ENCODE measurements at regions not wholly inside any gene's neighbourhood (a gene's known extent, or its start where the extent isn't known, plus 50 kb on each side); places are given as distances from the start of the nearest gene placed in this dataset.

- Mint-ChIP-seq H3K9me3 (peaks cover 15% of the 10 kb centered on the region), H3K27me3 (no peaks in the 10 kb centered on the region), H3K4me1 (ENCODE audit: low read depth in 2 of 2) (no peaks in the 10 kb centered on the region), H3K4me3 (no peak overlapping the region), H3K36me3 (no peaks in the 10 kb centered on the region), H3K27ac (no peak overlapping the region)
- DNase-seq (ENCODE audit: low spot score) (no peak), ATAC-seq (no peak)
These were observed 172.2 kb upstream of the NCKAP5 start for GRCh38 chr2:133740500-133740899.

DNA sequence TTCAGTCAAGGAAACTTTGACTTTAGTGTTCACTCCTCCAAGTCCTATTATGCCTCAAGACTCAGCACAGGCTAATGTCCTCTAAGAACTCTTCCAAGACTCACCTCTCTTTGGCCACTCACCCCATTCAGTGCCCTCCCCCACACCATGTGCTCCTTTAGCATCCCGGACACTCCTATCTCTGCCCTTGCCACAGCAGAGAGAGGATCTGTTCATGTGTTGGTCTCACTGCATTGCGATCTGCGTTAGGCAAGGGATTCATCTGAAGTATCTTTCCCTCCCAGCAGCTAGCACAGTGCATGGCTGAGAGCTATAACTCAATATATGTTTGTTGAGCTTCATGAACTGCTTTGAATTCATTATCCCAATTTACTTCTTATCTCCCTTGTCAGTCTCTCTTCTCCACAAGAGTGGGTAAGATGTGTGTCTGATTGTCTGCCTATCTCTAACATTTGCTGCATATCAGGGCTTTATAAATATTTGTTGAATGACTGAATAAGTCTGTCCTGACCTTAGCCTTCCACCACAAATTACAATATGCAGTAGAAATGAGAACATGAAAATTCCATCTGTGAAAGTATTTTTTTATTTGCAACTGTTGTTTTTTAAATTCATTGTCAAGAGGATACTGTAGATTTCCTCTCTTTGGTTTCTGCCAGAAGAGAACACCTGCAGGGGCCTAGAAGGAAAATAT is 179.9 kb upstream of the NCKAP5 start:
- Mint-ChIP-seq H3K9me3 (peaks cover 2% of the 10 kb centered on the region), H3K4me1 (ENCODE audit: low read depth in 2 of 2) (no peaks in the 10 kb centered on the region), H3K27ac (no peak overlapping the region), H3K36me3 (no peaks in the 10 kb centered on the region), H3K27me3 (peaks cover 0 to 7% of the 10 kb centered on the region in 2 donors), H3K4me3 (no peak overlapping the region)
- ATAC-seq: no peak
- DNase-seq (ENCODE audit: low spot score): no peak

GRCh38 chr2:133753665-133754064 is 185.4 kb upstream of the NCKAP5 start:
- Mint-ChIP-seq H3K27ac (no peak overlapping the region), H3K4me1 (ENCODE audit: low read depth in 2 of 2) (no peaks in the 10 kb centered on the region), H3K9me3 (peaks cover 2% of the 10 kb centered on the region), H3K27me3 (no peaks in the 10 kb centered on the region), H3K4me3 (no peak overlapping the region), H3K36me3 (no peaks in the 10 kb centered on the region)
- ATAC-seq (no peak), DNase-seq (ENCODE audit: low spot score) (no peak)

DNA sequence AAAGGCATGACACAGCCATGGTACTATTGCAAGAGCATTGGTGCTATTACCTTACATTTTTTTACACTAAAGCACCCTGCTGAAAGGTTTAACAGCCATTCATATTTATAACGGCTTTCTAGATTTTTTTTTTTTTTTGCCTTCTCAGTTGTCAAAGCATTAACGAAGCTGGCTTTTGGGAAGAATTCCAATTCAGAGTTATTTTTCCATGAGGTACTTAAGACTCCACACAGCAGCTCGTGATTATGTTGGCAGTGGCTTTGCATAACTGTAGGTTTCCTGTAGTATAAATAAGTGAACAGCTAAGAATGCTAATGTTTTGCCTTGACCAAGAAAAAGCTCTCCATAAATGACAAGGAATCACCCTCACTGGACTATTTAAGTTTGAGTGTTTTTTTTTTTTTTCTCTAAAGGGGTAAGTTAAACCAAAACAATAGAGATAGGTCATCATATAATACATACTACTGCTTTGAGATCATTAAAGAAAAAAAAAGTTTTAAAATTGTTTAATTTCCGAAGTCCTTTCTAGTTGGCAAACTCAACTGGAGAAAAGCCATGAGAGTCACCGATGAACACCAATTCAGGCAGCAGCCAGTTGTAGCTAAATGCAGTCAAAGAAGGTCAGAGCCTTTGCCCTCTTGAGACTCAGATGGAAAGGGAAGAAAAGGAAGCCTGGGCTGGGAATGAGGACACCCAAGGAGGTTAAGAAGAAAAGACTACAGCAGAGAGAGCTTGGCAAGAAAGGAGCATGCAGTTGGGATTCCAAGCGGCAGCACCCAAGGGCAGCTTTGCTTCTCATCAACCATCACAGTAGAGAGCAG is 187.4 kb upstream of the NCKAP5 start:
- no peak for DNase-seq (ENCODE audit: low spot score)
- Mint-ChIP-seq H3K9me3 (peaks cover 4% of the 10 kb centered on the region), H3K4me1 (ENCODE audit: low read depth in 2 of 2) (no peaks in the 10 kb centered on the region), H3K36me3 (no peaks in the 10 kb centered on the region), H3K27me3 (no peaks in the 10 kb centered on the region), H3K27ac (no peak overlapping the region), H3K4me3 (no peak overlapping the region)
- no peak for ATAC-seq

DNA sequence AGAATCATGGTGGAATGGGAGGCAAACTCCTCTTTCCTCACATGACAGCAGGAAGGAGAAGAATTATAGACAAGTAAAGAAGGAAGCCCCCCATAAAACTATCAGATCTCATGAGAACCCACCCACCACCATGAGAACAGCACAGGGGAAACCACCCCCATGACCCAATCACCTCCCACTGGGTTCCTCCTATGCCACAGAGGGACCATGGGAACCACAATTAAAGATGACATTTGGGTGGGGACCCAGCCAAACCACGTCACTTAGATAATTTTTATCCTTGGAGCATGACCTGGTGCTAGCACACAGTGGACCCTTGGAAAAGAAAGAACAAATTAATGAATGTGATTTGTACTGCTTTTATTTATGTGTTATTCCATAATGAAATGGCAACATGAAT is 188.6 kb upstream of the NCKAP5 start:
- Mint-ChIP-seq H3K9me3 (peaks cover 4% of the 10 kb centered on the region), H3K36me3 (no peaks in the 10 kb centered on the region), H3K4me1 (ENCODE audit: low read depth in 2 of 2) (no peaks in the 10 kb centered on the region), H3K4me3 (no peak overlapping the region), H3K27me3 (no peaks in the 10 kb centered on the region), H3K27ac (no peak overlapping the region)
- DNase-seq (ENCODE audit: low spot score) (no peak), ATAC-seq (no peak)

DNA sequence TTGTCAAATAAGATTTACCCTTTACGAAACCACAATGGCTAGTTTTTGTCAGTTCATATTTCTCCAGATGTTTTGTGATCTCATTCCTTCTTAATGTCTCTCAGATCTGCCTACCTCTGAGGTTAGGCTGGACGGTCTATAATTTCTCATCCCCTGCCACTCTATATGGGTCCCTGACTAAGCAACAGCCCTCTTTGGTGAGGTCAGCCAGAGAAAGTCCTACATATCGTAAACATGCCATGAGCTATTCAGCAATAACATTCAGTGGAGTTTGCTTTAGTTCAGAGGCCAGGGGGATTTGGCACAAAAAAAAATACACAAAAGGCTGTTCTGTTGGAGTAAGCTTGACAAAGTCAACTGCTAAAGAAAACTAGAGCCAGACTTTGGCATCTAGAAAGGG is 192.1 kb upstream of the NCKAP5 start:
- no peak for ATAC-seq
- Mint-ChIP-seq H3K36me3 (no peaks in the 10 kb centered on the region), H3K9me3 (peaks cover 4% of the 10 kb centered on the region), H3K27me3 (no peaks in the 10 kb centered on the region), H3K4me1 (ENCODE audit: low read depth in 2 of 2) (no peaks in the 10 kb centered on the region), H3K4me3 (no peak overlapping the region), H3K27ac (no peak overlapping the region)
- no peak for DNase-seq (ENCODE audit: low spot score)

DNA sequence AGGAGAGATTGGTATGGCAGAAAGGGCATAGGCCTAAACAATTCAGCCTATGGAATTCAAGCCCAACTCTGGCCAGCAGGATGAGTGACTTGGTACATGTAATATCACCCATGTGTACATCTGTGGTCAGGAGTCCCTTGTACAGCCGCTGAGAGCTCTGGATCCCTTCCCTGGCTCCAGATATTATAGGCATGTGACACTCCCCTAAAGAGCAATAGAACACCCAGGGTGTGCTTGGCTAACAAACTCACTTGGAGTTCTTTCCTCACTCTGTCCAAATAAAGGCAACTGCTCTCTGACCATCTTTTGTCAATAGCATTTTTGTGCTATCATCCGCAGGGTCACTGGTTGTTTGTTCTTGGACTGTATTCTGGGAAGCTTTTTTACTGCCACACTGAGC is 197.4 kb upstream of the NCKAP5 start:
- H3K27ac Mint-ChIP-seq: no peak overlapping the region
- DNase-seq (ENCODE audit: low spot score) (no peak), ATAC-seq (no peak)
- no peaks in the 10 kb centered on the region for H3K27me3 Mint-ChIP-seq
- H3K36me3 Mint-ChIP-seq: no peaks in the 10 kb centered on the region
- peaks cover 2% of the 10 kb centered on the region for H3K9me3 Mint-ChIP-seq
- no peak overlapping the region for H3K4me3 Mint-ChIP-seq
- H3K4me1 Mint-ChIP-seq (ENCODE audit: low read depth in 2 of 2): no peaks in the 10 kb centered on the region

GRCh38 chr2:133766164-133766832 is 198.0 kb upstream of the NCKAP5 start:
- no peaks in the 10 kb centered on the region for H3K36me3 Mint-ChIP-seq
- H3K9me3 Mint-ChIP-seq: peaks cover 2% of the 10 kb centered on the region
- no peak for DNase-seq (ENCODE audit: low spot score)
- H3K4me3 Mint-ChIP-seq: no peak overlapping the region
- no peak for ATAC-seq
- H3K27ac Mint-ChIP-seq: no peak overlapping the region
- H3K27me3 Mint-ChIP-seq: no peaks in the 10 kb centered on the region
- no peaks in the 10 kb centered on the region for H3K4me1 Mint-ChIP-seq (ENCODE audit: low read depth in 2 of 2)

- H3K4me1 Mint-ChIP-seq (ENCODE audit: low read depth in 2 of 2): no peaks in the 10 kb centered on the region
- H3K27ac Mint-ChIP-seq: no peak overlapping the region
- DNase-seq (ENCODE audit: low spot score): no peak
- H3K36me3 Mint-ChIP-seq: no peaks in the 10 kb centered on the region
- H3K4me3 Mint-ChIP-seq: no peak overlapping the region
- no peaks in the 10 kb centered on the region for H3K27me3 Mint-ChIP-seq
- peaks cover 2% of the 10 kb centered on the region for H3K9me3 Mint-ChIP-seq
- no peak for ATAC-seq
These were observed 200.0 kb upstream of the NCKAP5 start for GRCh38 chr2:133768256-133768655.

DNA sequence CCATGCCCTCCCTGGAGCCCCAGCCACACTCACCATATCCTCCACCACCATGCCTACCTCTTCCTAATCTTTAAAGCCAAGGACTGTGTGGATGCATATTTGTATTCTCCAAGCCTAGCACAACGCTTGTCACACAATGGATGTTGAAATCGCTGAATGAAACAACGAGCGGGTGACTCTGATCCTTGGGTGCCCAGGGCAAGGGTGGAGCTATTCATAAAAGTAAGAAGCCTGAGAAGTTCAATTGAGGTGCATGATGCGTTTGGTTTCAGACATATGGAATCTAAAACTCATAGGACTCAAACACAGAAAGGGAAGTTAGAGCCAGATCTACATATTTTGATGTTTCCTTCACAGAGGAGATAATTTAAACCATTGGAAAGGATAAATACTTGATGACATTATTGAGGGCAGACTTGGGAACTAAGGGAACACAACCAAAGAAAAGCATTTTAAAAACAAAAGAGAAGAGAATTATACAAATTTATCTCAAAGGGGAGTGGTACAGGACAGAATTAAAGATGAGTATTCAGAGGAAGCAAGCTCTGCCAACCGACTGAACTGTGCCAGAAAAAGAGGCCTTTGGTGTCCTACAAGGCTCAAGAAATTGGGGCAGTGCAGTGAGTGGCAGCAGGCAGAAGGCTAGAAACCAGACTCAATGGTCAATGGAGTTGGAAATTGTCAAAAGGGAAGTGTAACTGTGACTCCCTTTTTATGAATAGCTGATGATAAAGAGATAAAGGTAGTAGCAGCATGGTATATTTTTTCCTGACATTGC is 200.6 kb upstream of the NCKAP5 start:
- Mint-ChIP-seq H3K27me3 (no peaks in the 10 kb centered on the region), H3K4me1 (ENCODE audit: low read depth in 2 of 2) (no peaks in the 10 kb centered on the region), H3K4me3 (no peak overlapping the region), H3K27ac (no peak overlapping the region), H3K9me3 (peaks cover 2% of the 10 kb centered on the region), H3K36me3 (no peaks in the 10 kb centered on the region)
- ATAC-seq (no peak), DNase-seq (ENCODE audit: low spot score) (no peak)

DNA sequence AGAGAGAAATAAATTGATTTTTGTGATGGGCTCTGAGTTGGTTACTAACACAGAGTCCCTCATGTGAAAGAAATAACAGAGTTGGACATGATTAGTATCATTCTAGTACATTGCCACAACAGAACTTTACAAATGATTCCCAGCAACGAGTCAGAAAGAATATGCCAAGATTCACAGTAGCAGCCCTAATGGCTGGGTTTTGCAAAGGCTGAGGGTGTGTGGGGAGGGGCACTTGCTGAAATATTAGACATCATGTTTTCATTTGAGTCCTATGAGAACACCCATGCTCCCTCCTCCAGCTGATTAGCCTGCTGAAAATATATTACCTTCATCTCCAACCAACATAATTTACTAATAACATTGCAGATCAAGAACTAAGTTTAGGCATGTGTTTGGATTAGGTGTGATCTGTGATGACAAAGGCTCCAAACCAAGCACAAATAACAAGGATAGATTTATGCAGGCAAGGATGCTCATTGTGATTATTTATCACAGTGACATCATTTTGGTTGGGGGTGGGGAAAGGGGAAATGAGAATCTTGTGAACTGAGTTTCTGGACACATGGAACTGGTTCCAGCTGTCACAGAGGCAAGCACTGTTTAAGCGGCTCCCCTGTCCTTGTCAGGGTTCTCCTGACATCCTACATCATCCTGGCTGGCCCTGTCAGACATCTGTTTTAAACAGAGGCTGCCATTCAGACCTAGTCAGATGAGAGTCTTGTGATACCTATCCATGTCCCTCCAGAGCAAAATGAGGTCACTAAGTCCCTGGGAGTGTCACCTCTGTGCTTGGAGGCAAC is 205.8 kb upstream of the NCKAP5 start:
- H3K36me3 Mint-ChIP-seq: no peaks in the 10 kb centered on the region
- H3K4me3 Mint-ChIP-seq: no peak overlapping the region
- DNase-seq (ENCODE audit: low spot score) (no peak), ATAC-seq (no peak)
- H3K27me3 Mint-ChIP-seq: no peaks in the 10 kb centered on the region
- no peak overlapping the region for H3K27ac Mint-ChIP-seq
- H3K4me1 Mint-ChIP-seq (ENCODE audit: low read depth in 2 of 2): no peaks in the 10 kb centered on the region
- no peaks in the 10 kb centered on the region for H3K9me3 Mint-ChIP-seq

GRCh38 chr2:133774654-133775015 is 206.4 kb upstream of the NCKAP5 start:
- Mint-ChIP-seq H3K4me1 (ENCODE audit: low read depth in 2 of 2) (no peaks in the 10 kb centered on the region), H3K36me3 (no peaks in the 10 kb centered on the region), H3K27me3 (no peaks in the 10 kb centered on the region), H3K4me3 (no peak overlapping the region), H3K9me3 (no peaks in the 10 kb centered on the region), H3K27ac (no peak overlapping the region)
- DNase-seq (ENCODE audit: low spot score) (no peak), ATAC-seq (no peak)

DNA sequence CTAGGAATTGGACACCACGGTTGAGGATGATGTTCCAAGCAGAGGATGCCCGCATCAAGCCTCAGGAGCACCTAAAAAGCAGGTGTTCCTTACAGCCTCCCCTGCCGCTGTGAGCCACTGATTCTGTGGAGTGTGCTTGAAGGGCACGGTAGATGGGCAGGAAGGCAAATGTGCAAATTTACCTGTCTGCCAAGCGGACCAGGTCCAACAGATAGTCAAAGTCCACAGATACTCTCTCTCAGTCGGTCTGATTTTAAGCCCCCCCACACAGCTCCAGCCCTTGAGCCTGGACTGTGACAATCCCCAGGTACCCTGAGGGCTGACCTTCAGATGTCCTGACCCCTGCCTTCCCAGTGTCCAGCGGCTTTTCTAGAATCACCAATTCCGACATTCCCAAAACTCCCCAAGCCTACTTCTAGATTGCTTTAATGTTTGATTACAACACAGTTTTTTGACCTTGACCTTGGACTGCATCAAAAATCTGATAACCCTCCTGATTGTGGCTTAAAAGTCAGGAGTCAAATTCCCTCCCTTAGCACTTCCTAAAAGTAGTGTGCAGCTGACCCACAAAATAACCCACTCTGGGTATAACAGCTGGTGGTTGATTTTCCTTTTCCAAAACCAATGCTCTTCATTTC is 208.8 kb upstream of the NCKAP5 start:
- no peak for ATAC-seq
- H3K27ac Mint-ChIP-seq: no peak overlapping the region
- H3K4me1 Mint-ChIP-seq (ENCODE audit: low read depth in 2 of 2): no peaks in the 10 kb centered on the region
- no peak overlapping the region for H3K4me3 Mint-ChIP-seq
- no peaks in the 10 kb centered on the region for H3K27me3 Mint-ChIP-seq
- DNase-seq (ENCODE audit: low spot score): no peak
- no peaks in the 10 kb centered on the region for H3K36me3 Mint-ChIP-seq
- no peaks in the 10 kb centered on the region for H3K9me3 Mint-ChIP-seq
